ENCODE measurements at regions not wholly inside any gene's neighbourhood (a gene's known extent, or its start where the extent isn't known, plus 50 kb on each side); places are given as distances from the start of the nearest gene placed in this dataset.

GRCh38 chr1:185559684-185560331, 174.4 kb upstream of the HMCN1 start:
- TF ChIP-seq BHLHE40 (IDR thresholded peaks at IDR 0.05; ENCODE audit: borderline replicate concordance), result no peak
- TF ChIP-seq SUZ12 (IDR thresholded peaks at IDR 0.05), result no peak
